22Rv1 (cell line): ENCODE measurements at regions not wholly inside any gene's neighbourhood (a gene's known extent, or its start where the extent isn't known, plus 50 kb on each side); places are given as distances from the start of the nearest gene placed in this dataset.

Experiments
- H3K27ac ChIP-seq: fragments of 450-650 bp; 2 replicates; pipeline ENCODE4 v1.5.1; 2017
- ZFX ChIP-seq: fragments of 450-650 bp; IDR thresholded peaks from 2 replicates; pipeline ENCODE4 v1.6.1; 2017; ENCODE audit warnings: antibody characterized with exemption, borderline replicate concordance
- TF ChIP-seq, protein P1 (sequence below): fragments of 450-650 bp; IDR thresholded peaks from 2 replicates; pipeline ENCODE4 v1.5.1; 2017; ENCODE audit warnings: mild to moderate bottlenecking

GRCh38 chr2:150889141-150889540 is 372.5 kb downstream of the RBM43 start:
- TF ChIP-seq ZFX: no peak
- TF ChIP-seq, protein P1, sequence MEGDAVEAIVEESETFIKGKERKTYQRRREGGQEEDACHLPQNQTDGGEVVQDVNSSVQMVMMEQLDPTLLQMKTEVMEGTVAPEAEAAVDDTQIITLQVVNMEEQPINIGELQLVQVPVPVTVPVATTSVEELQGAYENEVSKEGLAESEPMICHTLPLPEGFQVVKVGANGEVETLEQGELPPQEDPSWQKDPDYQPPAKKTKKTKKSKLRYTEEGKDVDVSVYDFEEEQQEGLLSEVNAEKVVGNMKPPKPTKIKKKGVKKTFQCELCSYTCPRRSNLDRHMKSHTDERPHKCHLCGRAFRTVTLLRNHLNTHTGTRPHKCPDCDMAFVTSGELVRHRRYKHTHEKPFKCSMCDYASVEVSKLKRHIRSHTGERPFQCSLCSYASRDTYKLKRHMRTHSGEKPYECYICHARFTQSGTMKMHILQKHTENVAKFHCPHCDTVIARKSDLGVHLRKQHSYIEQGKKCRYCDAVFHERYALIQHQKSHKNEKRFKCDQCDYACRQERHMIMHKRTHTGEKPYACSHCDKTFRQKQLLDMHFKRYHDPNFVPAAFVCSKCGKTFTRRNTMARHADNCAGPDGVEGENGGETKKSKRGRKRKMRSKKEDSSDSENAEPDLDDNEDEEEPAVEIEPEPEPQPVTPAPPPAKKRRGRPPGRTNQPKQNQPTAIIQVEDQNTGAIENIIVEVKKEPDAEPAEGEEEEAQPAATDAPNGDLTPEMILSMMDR: no peak
- no peak overlapping the region for H3K27ac ChIP-seq

- no peak overlapping the region for H3K27ac ChIP-seq
- no peak for TF ChIP-seq ZFX
- TF ChIP-seq, protein P1: no peak
Observed at GRCh38 chr2:150888337-150888736, 373.3 kb downstream of the RBM43 start.

GRCh38 chr2:150887926-150888325 is 373.7 kb downstream of the RBM43 start:
- no peak overlapping the region for H3K27ac ChIP-seq
- TF ChIP-seq, protein P1: no peak
- TF ChIP-seq ZFX: no peak

GRCh38 chr2:150885774-150886386 is 375.8 kb downstream of the RBM43 start:
- no peak overlapping the region for H3K27ac ChIP-seq
- TF ChIP-seq, protein P1: no peak
- TF ChIP-seq ZFX: no peak

DNA sequence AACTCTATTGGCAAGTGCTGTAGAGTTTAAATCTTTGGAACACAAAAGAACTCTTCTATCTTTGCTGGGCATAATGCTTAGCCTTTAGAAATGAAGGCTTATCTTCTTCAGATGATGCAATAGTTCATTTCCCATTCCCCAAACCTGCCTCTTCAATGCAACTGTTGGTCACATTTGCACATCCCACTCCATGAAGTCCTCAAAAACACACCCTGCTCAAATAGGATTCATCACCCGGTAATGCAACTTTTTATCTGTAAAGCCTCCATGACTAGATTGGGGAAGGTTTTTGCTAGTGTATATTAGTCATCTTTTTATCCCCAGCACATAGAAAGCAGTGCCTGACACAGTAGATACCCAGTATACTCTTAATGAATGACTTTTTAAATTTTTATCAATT is 376.4 kb downstream of the RBM43 start:
- TF ChIP-seq ZFX: no peak
- TF ChIP-seq, protein P1: no peak
- H3K27ac ChIP-seq: no peak overlapping the region

GRCh38 chr2:150883613-150883895 is 378.1 kb downstream of the RBM43 start:
- TF ChIP-seq ZFX: no peak
- TF ChIP-seq, protein P1: no peak
- H3K27ac ChIP-seq: no peak overlapping the region

DNA sequence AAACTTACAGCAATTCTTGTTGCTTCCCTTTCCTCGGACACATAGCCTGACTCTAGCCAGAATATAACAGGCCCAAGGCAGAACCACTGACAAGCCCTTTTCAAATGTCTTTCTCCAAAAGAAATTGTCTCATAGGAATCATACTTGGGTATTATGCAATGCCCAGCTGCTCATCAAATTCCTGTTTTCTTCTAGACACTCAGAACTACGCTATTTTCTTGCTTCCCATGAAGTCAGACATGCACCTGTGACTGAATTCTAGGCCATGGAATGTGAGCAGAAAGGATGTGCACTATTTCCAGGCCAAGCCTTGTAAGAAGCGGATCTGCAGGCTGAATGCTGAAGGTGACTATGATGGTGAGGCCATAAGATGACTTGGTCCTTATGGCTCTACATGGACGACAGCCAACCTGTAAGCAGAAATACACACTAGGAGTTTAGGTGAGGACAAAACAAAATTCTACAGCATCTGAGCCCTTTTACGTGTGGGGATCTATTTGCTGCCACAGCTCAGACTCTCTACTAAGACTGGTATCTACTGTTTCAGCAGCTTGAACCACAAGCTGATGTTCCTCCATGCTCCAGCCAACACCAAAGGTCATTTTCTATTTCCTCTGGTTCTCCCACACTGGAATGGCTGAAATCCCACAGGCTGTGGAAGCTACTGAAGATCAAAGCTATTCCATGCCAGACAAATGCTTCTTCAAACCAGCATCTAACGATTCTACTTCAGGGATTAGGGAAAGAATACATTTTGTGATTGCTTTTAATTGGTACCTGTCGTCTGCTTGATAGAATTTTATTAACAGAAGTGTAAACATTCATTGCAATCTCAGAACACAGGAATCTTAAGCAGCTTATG is 378.7 kb downstream of the RBM43 start:
- H3K27ac ChIP-seq: no peak overlapping the region
- TF ChIP-seq ZFX: no peak
- TF ChIP-seq, protein P1: no peak
